ENCODE measurements at regions not wholly inside any gene's neighbourhood (a gene's known extent, or its start where the extent isn't known, plus 50 kb on each side); places are given as distances from the start of the nearest gene placed in this dataset.
A peak's percentile ranks its signal among the peaks of the same experiment; 100 is the strongest.

DNA sequence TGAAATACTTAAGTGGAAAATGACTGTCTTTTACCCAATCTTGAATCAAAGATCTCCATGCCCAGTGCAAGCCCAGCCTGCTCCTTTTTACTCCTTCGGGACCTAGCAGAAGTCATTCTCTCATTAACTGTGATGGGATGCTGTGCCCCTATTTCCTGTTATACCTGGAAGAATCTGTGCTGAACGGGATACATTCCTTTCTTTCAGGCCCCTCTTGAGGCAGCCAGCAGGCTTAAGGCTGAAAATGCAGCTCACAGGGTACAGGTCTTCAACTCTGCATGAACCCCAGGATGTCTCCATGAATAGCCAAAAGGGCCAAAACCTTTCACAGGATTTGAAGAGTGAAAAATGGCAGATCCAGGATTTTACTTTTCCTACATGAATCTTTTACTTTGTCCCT lies 784.8 kb upstream of the KLHL29 start:
- TF ChIP-seq, protein P1, sequence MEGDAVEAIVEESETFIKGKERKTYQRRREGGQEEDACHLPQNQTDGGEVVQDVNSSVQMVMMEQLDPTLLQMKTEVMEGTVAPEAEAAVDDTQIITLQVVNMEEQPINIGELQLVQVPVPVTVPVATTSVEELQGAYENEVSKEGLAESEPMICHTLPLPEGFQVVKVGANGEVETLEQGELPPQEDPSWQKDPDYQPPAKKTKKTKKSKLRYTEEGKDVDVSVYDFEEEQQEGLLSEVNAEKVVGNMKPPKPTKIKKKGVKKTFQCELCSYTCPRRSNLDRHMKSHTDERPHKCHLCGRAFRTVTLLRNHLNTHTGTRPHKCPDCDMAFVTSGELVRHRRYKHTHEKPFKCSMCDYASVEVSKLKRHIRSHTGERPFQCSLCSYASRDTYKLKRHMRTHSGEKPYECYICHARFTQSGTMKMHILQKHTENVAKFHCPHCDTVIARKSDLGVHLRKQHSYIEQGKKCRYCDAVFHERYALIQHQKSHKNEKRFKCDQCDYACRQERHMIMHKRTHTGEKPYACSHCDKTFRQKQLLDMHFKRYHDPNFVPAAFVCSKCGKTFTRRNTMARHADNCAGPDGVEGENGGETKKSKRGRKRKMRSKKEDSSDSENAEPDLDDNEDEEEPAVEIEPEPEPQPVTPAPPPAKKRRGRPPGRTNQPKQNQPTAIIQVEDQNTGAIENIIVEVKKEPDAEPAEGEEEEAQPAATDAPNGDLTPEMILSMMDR (conservative IDR thresholded peaks at IDR 0.05; ENCODE audit: low read depth, low read length), result no peak

GRCh38 chr2:22600999-22601398 lies 784.0 kb upstream of the KLHL29 start:
- TF ChIP-seq, protein P1 (conservative IDR thresholded peaks at IDR 0.05; ENCODE audit: low read depth, low read length), result no peak
- H3K4me3 ChIP-seq (ENCODE audit: low read length), result no peak overlapping the region
- no peak for DNase-seq (ENCODE audit: low read depth)

More for the DNA sequence above, 784.8 kb upstream of the KLHL29 start:
- H3K4me3 ChIP-seq (ENCODE audit: low read length), result no peak overlapping the region
- DNase-seq (ENCODE audit: low read depth), result no peak

GRCh38 chr2:22604136-22604535 lies 780.8 kb upstream of the KLHL29 start:
- no peak for DNase-seq (ENCODE audit: low read depth)
- TF ChIP-seq, protein P1 (conservative IDR thresholded peaks at IDR 0.05; ENCODE audit: low read depth, low read length), result no peak
- H3K4me3 ChIP-seq (ENCODE audit: low read length), result no peak overlapping the region

DNA sequence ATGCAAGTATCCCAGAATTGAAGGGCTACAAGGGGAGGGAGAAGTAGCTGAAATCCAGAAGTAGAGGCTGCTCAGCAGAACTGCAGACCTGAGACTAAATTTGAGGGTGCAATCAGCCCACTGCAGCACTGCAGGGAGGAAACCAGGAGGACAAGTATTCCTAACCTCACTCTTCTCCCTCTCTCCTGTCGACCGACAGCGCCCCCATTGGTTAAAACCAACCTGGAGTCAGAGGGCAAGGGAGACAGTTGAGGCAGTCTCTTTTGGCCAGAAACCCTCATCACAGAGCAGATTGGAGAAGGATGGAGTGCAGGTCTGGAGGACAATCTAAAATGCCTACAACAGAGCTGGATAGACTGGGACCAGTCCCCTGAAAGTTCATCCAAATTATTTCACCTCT lies 768.9 kb upstream of the KLHL29 start:
- TF ChIP-seq, protein P1 (conservative IDR thresholded peaks at IDR 0.05; ENCODE audit: low read depth, low read length), result no peak
- DNase-seq (ENCODE audit: low read depth), result no peak
- H3K4me3 ChIP-seq (ENCODE audit: low read length), result no peak overlapping the region

GRCh38 chr2:22623620-22624019 lies 761.4 kb upstream of the KLHL29 start:
- no peak for DNase-seq (ENCODE audit: low read depth)

GRCh38 chr2:22626621-22627020 lies 758.4 kb upstream of the KLHL29 start:
- no peak for DNase-seq (ENCODE audit: low read depth)
- H3K4me3 ChIP-seq (ENCODE audit: low read length), result no peak overlapping the region
- TF ChIP-seq, protein P1 (conservative IDR thresholded peaks at IDR 0.05; ENCODE audit: low read depth, low read length), result peak; percentile 28

More at GRCh38 chr2:22623620-22624019, 761.4 kb upstream of the KLHL29 start:
- no peak overlapping the region for H3K4me3 ChIP-seq (ENCODE audit: low read length)
- TF ChIP-seq, protein P1 (conservative IDR thresholded peaks at IDR 0.05; ENCODE audit: low read depth, low read length), result no peak

DNA sequence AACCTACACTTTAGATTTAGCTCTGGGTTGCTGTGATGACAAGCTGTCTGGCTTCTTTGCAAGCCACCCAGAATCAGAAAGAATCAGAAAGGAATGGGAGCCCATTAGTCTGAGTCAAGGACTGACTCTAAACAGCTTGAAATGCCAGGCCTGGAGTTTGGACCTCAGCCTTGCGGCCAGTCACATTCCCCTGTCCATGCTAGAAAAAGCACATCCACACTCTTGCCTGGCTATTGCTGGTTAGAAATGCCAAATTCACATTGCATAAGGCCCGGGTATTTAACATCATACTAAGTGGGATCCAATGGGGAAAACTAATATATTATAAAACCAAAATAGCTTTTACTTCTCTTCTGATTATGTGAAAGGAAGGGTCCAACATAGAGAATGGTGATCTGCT lies 756.8 kb upstream of the KLHL29 start:
- TF ChIP-seq, protein P1 (conservative IDR thresholded peaks at IDR 0.05; ENCODE audit: low read depth, low read length), result no peak
- no peak overlapping the region for H3K4me3 ChIP-seq (ENCODE audit: low read length)
- DNase-seq (ENCODE audit: low read depth), result no peak

Measured in retinal pigment epithelial cell (primary cell).